ENCODE measurements at regions not wholly inside any gene's neighbourhood (a gene's known extent, or its start where the extent isn't known, plus 50 kb on each side); places are given as distances from the start of the nearest gene placed in this dataset.
A peak's percentile ranks its signal among the peaks of the same experiment; 100 is the strongest.

- Histone ChIP-seq H3K14ac (ENCODE audit: low read length in 2 of 2) (no peak overlapping the region), H3K36me3 (ENCODE audit: control insufficient read depth in 1 of 2, insufficient read depth in 2 of 2, low read depth in 1 of 2, low read length in 2 of 2) (no peaks in the 10 kb centered on the region), H3K9ac (ENCODE audit: low read length) (no peak overlapping the region), H2BK5ac (ENCODE audit: low read depth, low read length, poor library complexity, severe bottlenecking) (no peak overlapping the region), H3K9me3 (ENCODE audit: control insufficient read depth, low read length) (peaks cover 4% of the 10 kb centered on the region), H3K23ac (ENCODE audit: low read length in 2 of 2) (no peak overlapping the region), H2AK5ac (ENCODE audit: low read length, severe bottlenecking) (no peak overlapping the region), H4K91ac (ENCODE audit: low read length) (no peak overlapping the region), H3K4ac (ENCODE audit: low read depth in 1 of 2, low read length in 2 of 2) (no peak overlapping the region), H2BK12ac (ENCODE audit: low read length in 2 of 2) (no peak overlapping the region), H3K79me1 (replicated peaks; ENCODE audit: low read length, poor library complexity, severe bottlenecking) (no peaks in the 10 kb centered on the region), H3K27me3 (ENCODE audit: control insufficient read depth in 1 of 2, insufficient read depth in 1 of 2, low read length in 2 of 2) (no peaks in the 10 kb centered on the region), H2AFZ (ENCODE audit: low read depth, low read length) (no peak overlapping the region), H2BK120ac (ENCODE audit: low read depth, low read length) (no peak overlapping the region), H3K4me1 (ENCODE audit: control insufficient read depth, insufficient read depth, low read depth, low read length) (no peaks in the 10 kb centered on the region), H3K18ac (ENCODE audit: low read depth in 1 of 2, low read length in 2 of 2) (no peak overlapping the region), H2BK15ac (ENCODE audit: low read depth, poor library complexity, severe bottlenecking) (peak overlapping the region; percentile 60), H3K27ac (ENCODE audit: low read length, poor library complexity, severe bottlenecking) (no peak overlapping the region), H4K8ac (ENCODE audit: low read length) (peak overlapping the region; percentile 2), H3K4me3 (ENCODE audit: insufficient read depth in 1 of 2, low read depth in 1 of 2, low read length in 2 of 2) (no peak overlapping the region), H3K4me2 (ENCODE audit: low read length, poor library complexity, severe bottlenecking) (no peak overlapping the region)
- 35% methylated on average over 2 of the region's 2 CpGs for WGBS
- peak; percentile 49 for DNase-seq
Observed at GRCh38 chr9:99416007-99416406, 193.9 kb downstream of the SEC61B start.

GRCh38 chr9:99419070-99419469, 197.0 kb downstream of the SEC61B start:
- Histone ChIP-seq H4K91ac (ENCODE audit: low read length) (no peak overlapping the region), H2BK5ac (ENCODE audit: low read depth, low read length, poor library complexity, severe bottlenecking) (no peak overlapping the region), H3K79me1 (replicated peaks; ENCODE audit: low read length, poor library complexity, severe bottlenecking) (no peaks in the 10 kb centered on the region), H3K9ac (ENCODE audit: low read length) (no peak overlapping the region), H3K14ac (ENCODE audit: low read length in 2 of 2) (no peak overlapping the region), H3K23ac (ENCODE audit: low read length in 2 of 2) (no peak overlapping the region), H3K18ac (ENCODE audit: low read depth in 1 of 2, low read length in 2 of 2) (no peak overlapping the region), H2BK15ac (ENCODE audit: low read depth, poor library complexity, severe bottlenecking) (no peak overlapping the region), H2BK12ac (ENCODE audit: low read length in 2 of 2) (no peak overlapping the region), H3K9me3 (ENCODE audit: control insufficient read depth, low read length) (no peaks in the 10 kb centered on the region), H4K8ac (ENCODE audit: low read length) (no peak overlapping the region), H3K4me1 (ENCODE audit: control insufficient read depth, insufficient read depth, low read depth, low read length) (no peaks in the 10 kb centered on the region), H3K27me3 (ENCODE audit: control insufficient read depth in 1 of 2, insufficient read depth in 1 of 2, low read length in 2 of 2) (no peaks in the 10 kb centered on the region), H3K4me3 (ENCODE audit: insufficient read depth in 1 of 2, low read depth in 1 of 2, low read length in 2 of 2) (no peak overlapping the region), H3K27ac (ENCODE audit: low read length, poor library complexity, severe bottlenecking) (no peak overlapping the region), H3K36me3 (ENCODE audit: control insufficient read depth in 1 of 2, insufficient read depth in 2 of 2, low read depth in 1 of 2, low read length in 2 of 2) (no peaks in the 10 kb centered on the region), H3K4me2 (ENCODE audit: low read length, poor library complexity, severe bottlenecking) (no peak overlapping the region), H2AFZ (ENCODE audit: low read depth, low read length) (no peak overlapping the region), H2BK120ac (ENCODE audit: low read depth, low read length) (no peak overlapping the region), H3K4ac (ENCODE audit: low read depth in 1 of 2, low read length in 2 of 2) (no peak overlapping the region), H2AK5ac (ENCODE audit: low read length, severe bottlenecking) (no peak overlapping the region)
- WGBS, result 85% methylated on average over 4 of the region's 4 CpGs
- peak; percentile 50 for DNase-seq

- Histone ChIP-seq H2BK5ac (ENCODE audit: low read depth, low read length, poor library complexity, severe bottlenecking) (no peak overlapping the region), H3K4ac (ENCODE audit: low read depth in 1 of 2, low read length in 2 of 2) (no peak overlapping the region), H3K9me3 (ENCODE audit: control insufficient read depth, low read length) (no peaks in the 10 kb centered on the region), H2BK12ac (ENCODE audit: low read length in 2 of 2) (no peak overlapping the region), H3K27me3 (ENCODE audit: control insufficient read depth in 1 of 2, insufficient read depth in 1 of 2, low read length in 2 of 2) (no peaks in the 10 kb centered on the region), H3K4me2 (ENCODE audit: low read length, poor library complexity, severe bottlenecking) (no peak overlapping the region), H3K79me1 (replicated peaks; ENCODE audit: low read length, poor library complexity, severe bottlenecking) (no peaks in the 10 kb centered on the region), H4K8ac (ENCODE audit: low read length) (no peak overlapping the region), H2AFZ (ENCODE audit: low read depth, low read length) (no peak overlapping the region), H3K27ac (ENCODE audit: low read length, poor library complexity, severe bottlenecking) (no peak overlapping the region), H3K18ac (ENCODE audit: low read depth in 1 of 2, low read length in 2 of 2) (no peak overlapping the region), H3K9ac (ENCODE audit: low read length) (no peak overlapping the region), H2BK120ac (ENCODE audit: low read depth, low read length) (no peak overlapping the region), H3K36me3 (ENCODE audit: control insufficient read depth in 1 of 2, insufficient read depth in 2 of 2, low read depth in 1 of 2, low read length in 2 of 2) (no peaks in the 10 kb centered on the region), H2BK15ac (ENCODE audit: low read depth, poor library complexity, severe bottlenecking) (no peak overlapping the region), H2AK5ac (ENCODE audit: low read length, severe bottlenecking) (no peak overlapping the region), H3K23ac (ENCODE audit: low read length in 2 of 2) (no peak overlapping the region), H4K91ac (ENCODE audit: low read length) (no peak overlapping the region), H3K14ac (ENCODE audit: low read length in 2 of 2) (no peak overlapping the region), H3K4me1 (ENCODE audit: control insufficient read depth, insufficient read depth, low read depth, low read length) (no peaks in the 10 kb centered on the region), H3K4me3 (ENCODE audit: insufficient read depth in 1 of 2, low read depth in 1 of 2, low read length in 2 of 2) (no peak overlapping the region)
- DNase-seq, result no peak
- 81% methylated on average over 4 of the region's 4 CpGs for WGBS
Observed at GRCh38 chr9:99421369-99421768, 199.3 kb downstream of the SEC61B start.

GRCh38 chr9:99425124-99425523, 203.0 kb downstream of the SEC61B start:
- no peak overlapping the region for H2BK12ac ChIP-seq (ENCODE audit: low read length in 2 of 2)

More at GRCh38 chr9:99425124-99425523, 203.0 kb downstream of the SEC61B start:
- H4K91ac ChIP-seq (ENCODE audit: low read length), result no peak overlapping the region
- H4K8ac ChIP-seq (ENCODE audit: low read length), result no peak overlapping the region
- H3K18ac ChIP-seq (ENCODE audit: low read depth in 1 of 2, low read length in 2 of 2), result no peak overlapping the region
- H3K9ac ChIP-seq (ENCODE audit: low read length), result no peak overlapping the region
- no peak overlapping the region for H2BK15ac ChIP-seq (ENCODE audit: low read depth, poor library complexity, severe bottlenecking)
- H3K4me2 ChIP-seq (ENCODE audit: low read length, poor library complexity, severe bottlenecking), result no peak overlapping the region
- no peak overlapping the region for H2BK120ac ChIP-seq (ENCODE audit: low read depth, low read length)
- H3K4me3 ChIP-seq (ENCODE audit: insufficient read depth in 1 of 2, low read depth in 1 of 2, low read length in 2 of 2), result no peak overlapping the region
- no peaks in the 10 kb centered on the region for H3K9me3 ChIP-seq (ENCODE audit: control insufficient read depth, low read length)
- no peak overlapping the region for H3K4ac ChIP-seq (ENCODE audit: low read depth in 1 of 2, low read length in 2 of 2)
- H2AFZ ChIP-seq (ENCODE audit: low read depth, low read length), result no peak overlapping the region
- DNase-seq, result no peak
- H3K14ac ChIP-seq (ENCODE audit: low read length in 2 of 2), result no peak overlapping the region
- H3K27me3 ChIP-seq (ENCODE audit: control insufficient read depth in 1 of 2, insufficient read depth in 1 of 2, low read length in 2 of 2), result no peaks in the 10 kb centered on the region
- H3K79me1 ChIP-seq (replicated peaks; ENCODE audit: low read length, poor library complexity, severe bottlenecking), result no peaks in the 10 kb centered on the region
- H3K36me3 ChIP-seq (ENCODE audit: control insufficient read depth in 1 of 2, insufficient read depth in 2 of 2, low read depth in 1 of 2, low read length in 2 of 2), result no peaks in the 10 kb centered on the region
- no peak overlapping the region for H3K27ac ChIP-seq (ENCODE audit: low read length, poor library complexity, severe bottlenecking)
- H2BK5ac ChIP-seq (ENCODE audit: low read depth, low read length, poor library complexity, severe bottlenecking), result no peak overlapping the region
- no peaks in the 10 kb centered on the region for H3K4me1 ChIP-seq (ENCODE audit: control insufficient read depth, insufficient read depth, low read depth, low read length)
- H2AK5ac ChIP-seq (ENCODE audit: low read length, severe bottlenecking), result no peak overlapping the region
- no peak overlapping the region for H3K23ac ChIP-seq (ENCODE audit: low read length in 2 of 2)

Data from mesenchymal stem cell (in vitro differentiated cells and primary cell).